ENCODE measurements at regions not wholly inside any gene's neighbourhood (a gene's known extent, or its start where the extent isn't known, plus 50 kb on each side); places are given as distances from the start of the nearest gene placed in this dataset.

DNA sequence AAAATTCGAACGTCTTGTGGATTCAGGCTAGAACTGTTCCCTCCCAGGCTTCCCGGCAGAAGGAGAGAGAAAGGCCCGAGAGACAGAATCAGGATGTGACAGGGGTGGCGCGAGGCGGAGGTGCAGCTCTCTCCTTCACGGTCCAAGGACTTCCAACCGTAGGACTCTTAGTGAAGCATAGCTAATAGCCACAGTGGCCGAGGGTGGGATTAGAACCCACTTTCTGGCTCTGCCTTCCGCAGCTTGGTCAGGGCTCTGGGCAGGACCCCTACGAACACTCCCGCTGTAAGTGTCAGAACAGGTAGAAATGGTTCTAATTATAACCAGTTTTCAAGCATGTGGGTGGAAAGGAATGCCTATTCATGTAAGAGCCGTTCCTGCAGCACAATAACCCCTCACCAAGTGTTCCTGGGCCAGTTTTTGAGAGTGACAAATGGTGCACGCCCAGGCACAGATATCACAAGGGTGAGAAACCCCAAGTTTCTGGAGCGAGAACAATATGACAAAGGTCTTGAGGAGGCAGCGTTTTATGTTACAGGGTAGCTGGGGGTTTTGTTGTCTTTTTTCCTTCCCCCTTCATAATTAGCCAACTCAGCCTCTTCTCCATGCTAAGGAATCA, 86.4 kb downstream of the SYF2 start:
- Mint-ChIP-seq H3K9me3 (no peaks in the 10 kb centered on the region), H3K36me3 (ENCODE audit: low read depth) (no peaks in the 10 kb centered on the region), H3K4me3 (no peak overlapping the region), H3K4me1 (ENCODE audit: low read depth) (peaks cover 12% of the 10 kb centered on the region), H3K27ac (no peak overlapping the region), H3K27me3 (peaks cover 2% of the 10 kb centered on the region)
- intact Hi-C loops (cut with micrococcal nuclease) = no loop called here

DNA sequence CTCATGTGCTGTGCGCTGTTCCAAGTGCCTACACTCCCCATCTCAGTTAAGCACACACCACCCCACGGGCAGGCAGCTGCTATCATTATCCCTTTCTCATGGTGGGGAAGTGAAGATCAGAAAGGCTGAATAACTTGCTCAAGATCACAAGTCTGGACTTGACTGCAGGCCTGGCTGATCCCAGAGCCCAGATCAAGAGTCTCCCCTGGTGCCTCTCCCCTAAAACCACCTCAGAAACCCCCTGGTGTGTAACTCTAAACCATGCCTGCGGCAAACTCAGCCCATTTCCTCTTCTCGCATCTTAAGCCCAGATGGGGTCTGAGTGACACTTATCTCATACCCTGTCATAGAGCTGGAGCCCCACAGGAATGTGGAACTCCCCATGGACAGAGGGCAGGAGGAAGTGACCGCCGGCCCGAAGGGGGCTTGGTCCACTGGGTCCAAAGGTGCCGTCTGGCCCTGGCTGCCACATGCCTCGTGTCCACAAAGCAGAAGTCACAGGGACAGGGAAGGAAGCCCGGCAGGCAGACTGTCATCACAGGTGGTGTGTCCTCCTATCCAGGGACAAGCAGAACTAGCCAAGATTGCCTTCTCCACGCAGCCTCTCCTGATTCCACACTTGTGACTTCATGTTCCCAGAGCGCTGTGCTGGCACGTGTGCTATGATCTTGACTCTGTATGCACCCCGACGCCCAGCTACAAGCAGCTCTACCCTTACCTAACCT, 92.1 kb downstream of the SYF2 start:
- H3K4me3 Mint-ChIP-seq = no peak overlapping the region
- H3K27me3 Mint-ChIP-seq = peaks cover 5% of the 10 kb centered on the region
- H3K36me3 Mint-ChIP-seq (ENCODE audit: low read depth) = no peaks in the 10 kb centered on the region
- H3K27ac Mint-ChIP-seq = no peak overlapping the region
- intact Hi-C loops (cut with micrococcal nuclease) = no loop called here
- H3K9me3 Mint-ChIP-seq = no peaks in the 10 kb centered on the region
- H3K4me1 Mint-ChIP-seq (ENCODE audit: low read depth) = peaks cover 21% of the 10 kb centered on the region

DNA sequence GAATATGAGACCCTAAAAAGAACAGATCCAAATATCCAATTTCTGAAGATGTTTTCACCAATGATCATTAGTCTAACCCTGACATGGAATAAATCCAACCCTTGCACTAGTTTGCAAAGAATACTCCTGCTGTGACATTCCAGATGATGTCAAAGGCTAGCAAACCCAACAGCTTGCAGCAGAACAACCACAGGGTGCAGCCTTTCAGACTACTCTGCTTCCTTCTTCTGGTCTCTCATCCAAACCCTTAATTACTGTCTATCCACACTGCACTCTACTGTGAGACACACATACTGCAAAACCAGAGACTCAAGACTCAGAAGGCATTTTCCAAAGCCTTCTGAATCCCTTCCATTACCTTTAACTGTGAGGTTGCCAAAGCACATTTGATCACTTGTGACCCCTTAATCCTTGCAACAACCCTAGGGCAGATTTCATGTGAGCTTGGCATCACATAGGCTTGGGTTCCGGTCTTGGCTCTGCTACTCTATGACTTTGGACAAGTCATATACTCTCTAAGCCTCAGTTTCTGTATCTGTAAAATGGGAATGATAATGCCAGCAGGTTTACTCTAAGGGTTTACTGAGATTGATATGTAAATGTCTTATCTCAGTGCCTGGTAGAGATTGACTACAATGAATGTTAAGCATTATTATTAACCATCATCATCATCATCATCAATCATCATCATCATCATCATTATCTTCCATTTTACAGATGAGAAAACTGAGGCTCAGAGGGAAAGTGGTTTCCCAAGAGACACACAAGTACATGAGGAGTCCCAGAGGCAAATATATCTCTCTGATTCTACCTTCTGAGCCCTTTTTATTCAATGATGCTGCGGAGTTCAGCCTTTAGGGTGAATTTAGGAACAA, 94.5 kb downstream of the SYF2 start:
- Mint-ChIP-seq H3K9me3 (no peaks in the 10 kb centered on the region), H3K4me1 (ENCODE audit: low read depth) (peaks cover 21% of the 10 kb centered on the region), H3K4me3 (no peak overlapping the region), H3K27ac (no peak overlapping the region), H3K36me3 (ENCODE audit: low read depth) (no peaks in the 10 kb centered on the region), H3K27me3 (peaks cover 5% of the 10 kb centered on the region)
- intact Hi-C loops (cut with micrococcal nuclease) = no loop called here

DNA sequence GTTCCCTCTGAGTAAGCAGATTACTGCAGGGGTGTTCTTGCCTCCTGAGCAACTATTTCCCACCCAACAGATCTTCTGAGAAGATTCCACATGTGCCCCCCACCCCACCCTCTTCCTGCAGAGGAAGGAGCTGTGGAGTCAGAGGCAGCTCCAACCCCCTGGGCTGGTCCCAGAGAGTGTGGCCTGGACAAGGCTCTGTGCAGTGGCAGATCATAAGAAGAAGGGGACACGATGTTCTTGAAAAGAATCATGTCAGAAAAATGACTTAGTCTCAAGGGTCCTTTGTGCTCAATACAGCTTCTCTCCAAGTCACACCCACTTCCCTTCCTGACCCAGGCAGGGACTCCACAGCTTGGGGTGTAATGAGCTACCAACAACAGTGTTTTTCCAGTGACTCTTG, 95.2 kb downstream of the SYF2 start:
- H3K27me3 Mint-ChIP-seq = peaks cover 5% of the 10 kb centered on the region
- H3K27ac Mint-ChIP-seq = no peak overlapping the region
- no peaks in the 10 kb centered on the region for H3K9me3 Mint-ChIP-seq
- peaks cover 18% of the 10 kb centered on the region for H3K4me1 Mint-ChIP-seq (ENCODE audit: low read depth)
- no peak overlapping the region for H3K4me3 Mint-ChIP-seq
- H3K36me3 Mint-ChIP-seq (ENCODE audit: low read depth) = no peaks in the 10 kb centered on the region
- intact Hi-C loops (cut with micrococcal nuclease) = no loop called here

DNA sequence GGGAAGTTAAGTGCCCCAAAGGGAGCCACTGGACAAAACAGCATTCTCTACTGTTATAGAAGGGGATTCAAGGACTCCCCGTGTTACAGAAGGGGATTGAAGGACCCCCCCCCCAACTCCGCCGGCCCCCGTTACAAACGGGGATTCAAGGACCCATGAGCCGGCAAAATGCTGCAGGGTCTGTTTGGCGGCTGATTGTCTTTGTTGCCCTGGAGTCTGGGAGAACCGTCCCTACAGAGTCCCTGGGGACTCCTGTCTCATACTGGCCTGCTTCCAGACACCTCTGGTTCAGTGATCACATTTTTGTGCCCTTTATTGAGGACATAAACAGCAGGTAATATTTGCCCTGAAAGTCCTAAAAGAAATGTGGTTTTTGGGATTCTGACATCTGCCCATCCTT, 96.4 kb downstream of the SYF2 start:
- peaks cover 3% of the 10 kb centered on the region for H3K27me3 Mint-ChIP-seq
- H3K4me1 Mint-ChIP-seq (ENCODE audit: low read depth) = peaks cover 30% of the 10 kb centered on the region
- no peaks in the 10 kb centered on the region for H3K36me3 Mint-ChIP-seq (ENCODE audit: low read depth)
- intact Hi-C loops (cut with micrococcal nuclease) = no loop called here
- no peaks in the 10 kb centered on the region for H3K9me3 Mint-ChIP-seq
- no peak overlapping the region for H3K27ac Mint-ChIP-seq
- no peak overlapping the region for H3K4me3 Mint-ChIP-seq

DNA sequence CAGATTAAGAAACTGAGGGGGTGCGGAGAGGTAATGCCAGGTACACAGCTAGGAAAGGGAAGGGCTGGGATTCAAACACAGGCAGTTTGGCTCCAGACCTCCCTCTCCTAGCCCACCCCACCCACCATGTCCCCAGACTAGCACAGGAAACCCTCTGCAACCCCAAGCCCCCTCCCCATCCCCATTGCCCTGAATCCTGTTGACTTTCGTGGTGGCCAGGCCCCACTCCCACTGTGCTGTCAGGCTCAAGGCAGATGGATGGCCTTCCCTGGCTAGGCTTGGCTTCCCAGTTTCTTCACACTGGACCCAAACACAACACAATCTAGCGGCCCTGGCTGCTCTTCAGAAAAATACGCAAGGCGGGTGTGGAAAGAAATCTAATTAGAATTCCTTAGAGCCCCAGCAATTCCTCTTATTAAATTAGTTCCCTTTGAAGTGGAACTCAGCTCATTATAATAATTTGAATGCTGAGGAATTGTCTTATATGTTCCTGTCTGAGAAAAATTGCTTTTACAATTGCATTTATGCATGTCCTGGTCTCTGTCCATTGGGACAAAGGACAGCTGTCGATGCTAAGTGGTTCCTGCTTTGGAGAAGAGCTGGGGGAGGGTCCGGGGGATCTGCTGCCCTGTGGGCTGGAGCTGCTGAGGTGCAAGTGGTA, 97.4 kb downstream of the SYF2 start:
- Mint-ChIP-seq H3K36me3 (ENCODE audit: low read depth) (no peaks in the 10 kb centered on the region), H3K27ac (no peak overlapping the region), H3K4me1 (ENCODE audit: low read depth) (peaks cover 23% of the 10 kb centered on the region), H3K27me3 (peaks cover 3% of the 10 kb centered on the region), H3K9me3 (no peaks in the 10 kb centered on the region), H3K4me3 (no peak overlapping the region)
- intact Hi-C loops (cut with micrococcal nuclease) = no loop called here

DNA sequence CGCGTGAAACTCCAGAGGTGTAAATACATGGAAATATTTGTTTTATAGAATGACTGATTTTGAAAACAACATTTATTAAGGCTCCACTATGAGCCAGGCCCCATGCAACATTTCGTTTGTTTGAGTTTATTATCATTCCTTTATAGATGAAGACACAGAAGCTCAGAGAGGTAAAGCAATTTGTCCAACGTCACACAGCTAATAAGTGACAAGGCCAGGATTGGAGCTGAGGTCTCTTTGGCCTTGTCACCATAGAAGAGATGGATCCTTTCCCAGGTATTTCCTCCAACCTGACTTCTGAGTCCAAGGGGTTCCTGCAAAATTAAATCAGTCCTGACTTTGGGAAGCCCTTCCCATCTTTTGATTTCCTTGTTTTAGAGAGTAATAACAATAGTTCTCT, 98.0 kb downstream of the SYF2 start:
- Mint-ChIP-seq H3K4me3 (no peak overlapping the region), H3K27me3 (peaks cover 2% of the 10 kb centered on the region), H3K36me3 (ENCODE audit: low read depth) (no peaks in the 10 kb centered on the region), H3K4me1 (ENCODE audit: low read depth) (peaks cover 22% of the 10 kb centered on the region), H3K9me3 (no peaks in the 10 kb centered on the region), H3K27ac (no peak overlapping the region)
- intact Hi-C loops (cut with micrococcal nuclease) = no loop called here

DNA sequence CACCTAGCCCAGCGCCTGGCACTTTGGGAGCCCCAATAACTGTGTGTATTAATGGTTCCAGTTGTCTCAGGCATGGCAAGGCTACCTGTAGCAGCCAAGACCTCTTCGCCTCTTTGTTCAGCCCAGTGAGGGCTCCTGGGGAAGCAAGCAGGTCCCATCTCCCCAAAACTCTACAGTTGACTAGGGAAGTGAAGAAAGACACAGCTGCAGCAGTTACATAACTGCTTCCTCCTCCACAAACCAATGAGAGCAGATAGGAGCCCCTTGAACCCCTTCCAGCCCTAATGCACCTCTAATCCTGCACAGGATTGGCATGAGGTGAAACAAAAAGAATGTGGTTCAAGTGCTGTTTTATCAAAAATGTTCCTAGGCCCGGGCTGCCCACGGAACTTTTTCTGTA, 100.5 kb downstream of the SYF2 start:
- intact Hi-C loops (cut with micrococcal nuclease) = no loop called here
- Mint-ChIP-seq H3K36me3 (ENCODE audit: low read depth) (no peaks in the 10 kb centered on the region), H3K27ac (no peak overlapping the region), H3K27me3 (no peaks in the 10 kb centered on the region), H3K4me1 (ENCODE audit: low read depth) (peaks cover 21% of the 10 kb centered on the region), H3K4me3 (no peak overlapping the region), H3K9me3 (no peaks in the 10 kb centered on the region)

DNA sequence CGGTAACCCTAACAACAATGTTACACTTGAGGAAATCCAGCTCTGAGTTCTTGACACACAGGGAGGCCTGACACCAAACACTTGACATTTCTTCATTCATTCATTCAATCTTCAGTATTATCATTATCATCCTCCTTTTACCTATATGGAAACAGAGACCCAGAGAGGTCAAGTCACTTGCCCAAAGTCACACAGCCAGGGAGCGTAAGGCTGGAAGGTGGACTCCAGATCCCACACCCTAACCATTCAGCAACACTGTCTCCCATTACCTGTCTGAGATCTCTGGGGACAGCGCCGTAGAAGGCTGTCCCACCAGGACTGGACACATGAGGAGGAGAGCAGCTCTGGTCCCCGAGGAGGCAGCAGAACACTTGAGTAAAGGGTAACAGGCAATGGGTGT, 101.4 kb downstream of the SYF2 start:
- intact Hi-C loops (cut with micrococcal nuclease) = no loop called here
- Mint-ChIP-seq H3K27ac (no peak overlapping the region), H3K4me3 (no peak overlapping the region), H3K36me3 (ENCODE audit: low read depth) (no peaks in the 10 kb centered on the region), H3K27me3 (no peaks in the 10 kb centered on the region), H3K9me3 (no peaks in the 10 kb centered on the region), H3K4me1 (ENCODE audit: low read depth) (peaks cover 21% of the 10 kb centered on the region)

DNA sequence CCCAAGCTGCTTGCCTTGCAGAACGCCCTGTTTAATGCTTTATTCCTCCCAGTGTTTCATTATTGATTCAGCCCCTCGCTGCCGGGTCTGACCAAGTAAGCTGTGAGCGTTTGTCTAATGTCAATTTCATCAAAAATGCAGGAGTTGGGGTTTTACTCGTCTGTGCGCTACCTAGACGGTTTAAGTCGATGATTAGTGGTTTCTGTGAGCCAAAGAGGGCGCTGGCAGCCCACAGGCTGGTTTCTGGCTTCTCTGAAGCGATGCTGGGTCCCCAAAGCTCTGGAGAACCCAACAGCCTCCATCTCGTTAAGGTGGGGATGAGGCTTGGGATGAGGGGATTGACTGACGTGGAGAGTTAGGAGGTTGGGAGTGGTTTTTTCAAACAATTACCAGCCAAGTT, 102.9 kb downstream of the SYF2 start:
- intact Hi-C loops (cut with micrococcal nuclease) = no loop called here
- no peaks in the 10 kb centered on the region for H3K36me3 Mint-ChIP-seq (ENCODE audit: low read depth)
- H3K4me1 Mint-ChIP-seq (ENCODE audit: low read depth) = peaks cover 21% of the 10 kb centered on the region
- H3K4me3 Mint-ChIP-seq = no peak overlapping the region
- H3K27me3 Mint-ChIP-seq = no peaks in the 10 kb centered on the region
- no peak overlapping the region for H3K27ac Mint-ChIP-seq
- no peaks in the 10 kb centered on the region for H3K9me3 Mint-ChIP-seq

DNA sequence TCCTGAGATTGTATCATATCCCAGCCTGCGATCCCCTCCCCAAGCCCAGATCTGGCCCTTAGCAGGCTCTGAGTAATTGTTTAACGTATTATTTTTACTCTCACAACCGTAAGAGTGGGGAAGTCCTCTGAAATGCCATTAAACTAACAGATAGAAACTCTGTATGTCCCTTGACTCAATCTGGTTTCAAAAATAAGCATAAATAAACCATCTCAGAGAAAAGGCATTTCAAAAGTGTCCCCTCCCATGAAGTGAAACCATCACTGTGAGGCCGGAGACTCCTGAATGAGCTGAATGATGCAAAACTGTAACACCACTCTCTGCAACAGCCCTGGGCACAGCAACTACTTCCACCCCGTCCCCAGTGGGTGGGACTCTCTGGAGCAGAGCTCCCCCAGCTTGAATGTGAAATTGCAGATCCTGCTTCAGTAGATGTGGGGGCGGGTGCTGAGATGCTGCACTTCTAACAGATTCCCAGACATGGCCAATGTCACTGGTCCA, 104.1 kb downstream of the SYF2 start:
- no peak overlapping the region for H3K27ac Mint-ChIP-seq
- intact Hi-C loops (cut with micrococcal nuclease) = no loop called here
- no peaks in the 10 kb centered on the region for H3K9me3 Mint-ChIP-seq
- no peaks in the 10 kb centered on the region for H3K36me3 Mint-ChIP-seq (ENCODE audit: low read depth)
- no peak overlapping the region for H3K4me3 Mint-ChIP-seq
- no peaks in the 10 kb centered on the region for H3K27me3 Mint-ChIP-seq
- peaks cover 21% of the 10 kb centered on the region for H3K4me1 Mint-ChIP-seq (ENCODE audit: low read depth)

DNA sequence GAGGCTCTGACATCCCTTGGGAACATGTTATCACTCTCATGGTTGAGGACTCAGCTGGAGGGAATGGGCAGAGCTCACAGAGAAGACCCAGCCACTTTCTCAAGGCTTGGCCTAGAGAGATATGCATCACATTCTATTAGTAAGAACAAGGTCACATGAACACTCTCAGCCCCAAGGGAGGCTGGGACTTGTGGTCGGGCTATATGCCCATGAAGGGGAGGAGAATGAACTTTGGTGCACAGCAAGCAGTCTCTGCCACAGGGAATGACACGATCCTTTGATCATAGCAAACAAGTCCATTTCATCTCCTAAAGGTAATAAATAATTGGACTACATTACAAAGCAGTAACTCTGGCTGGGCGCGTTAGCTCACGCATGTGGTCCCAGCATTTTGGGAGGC, 105.7 kb downstream of the SYF2 start:
- Mint-ChIP-seq H3K36me3 (ENCODE audit: low read depth) (no peaks in the 10 kb centered on the region), H3K27ac (no peak overlapping the region), H3K4me3 (no peak overlapping the region), H3K9me3 (no peaks in the 10 kb centered on the region), H3K4me1 (ENCODE audit: low read depth) (peaks cover 13% of the 10 kb centered on the region), H3K27me3 (no peaks in the 10 kb centered on the region)
- intact Hi-C loops (cut with micrococcal nuclease) = no loop called here

DNA sequence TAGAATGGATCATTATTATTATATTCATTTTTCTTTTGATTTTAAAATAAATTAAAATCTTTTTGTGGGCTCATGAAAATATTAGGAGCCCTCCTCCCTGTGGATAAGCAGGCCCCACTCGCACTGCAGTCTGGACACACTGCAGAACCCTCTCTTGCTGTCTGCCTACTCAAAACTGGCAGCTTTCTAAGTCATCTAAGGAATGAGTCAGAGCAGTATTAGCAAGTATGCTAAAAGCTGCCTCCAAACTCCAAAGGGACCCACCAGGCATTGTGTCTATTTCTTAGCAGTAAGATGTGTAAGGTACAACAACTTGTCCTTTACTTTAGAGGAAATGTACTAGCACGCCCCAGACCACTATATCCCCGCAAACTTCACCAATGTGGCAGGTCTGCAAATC, 108.8 kb downstream of the SYF2 start:
- Mint-ChIP-seq H3K27ac (no peak overlapping the region), H3K36me3 (ENCODE audit: low read depth) (no peaks in the 10 kb centered on the region), H3K4me1 (ENCODE audit: low read depth) (peaks cover 24% of the 10 kb centered on the region), H3K9me3 (no peaks in the 10 kb centered on the region), H3K27me3 (no peaks in the 10 kb centered on the region), H3K4me3 (no peak overlapping the region)
- intact Hi-C loops (cut with micrococcal nuclease) = no loop called here

DNA sequence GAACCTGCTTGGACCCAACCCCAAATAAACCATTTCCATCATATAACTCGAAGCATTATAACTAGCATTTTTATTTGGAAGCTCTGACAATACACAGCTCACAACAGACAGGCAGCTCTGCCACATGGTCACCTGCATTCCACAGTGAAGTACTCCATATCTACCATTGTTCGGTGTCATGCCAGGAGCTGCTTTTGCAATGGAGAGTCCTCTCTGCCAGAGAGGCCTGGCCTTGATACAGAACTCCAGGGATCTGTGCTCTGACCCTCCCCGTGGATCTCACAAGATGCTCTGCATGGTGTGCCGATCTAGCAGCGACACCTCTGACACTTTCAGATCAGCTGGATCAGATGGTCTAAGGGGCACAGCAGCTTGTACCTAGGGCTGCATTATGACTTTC, 109.6 kb downstream of the SYF2 start:
- H3K27ac Mint-ChIP-seq = no peak overlapping the region
- H3K4me1 Mint-ChIP-seq (ENCODE audit: low read depth) = peaks cover 23% of the 10 kb centered on the region
- no peak overlapping the region for H3K4me3 Mint-ChIP-seq
- intact Hi-C loops (cut with micrococcal nuclease) = no loop called here
- H3K9me3 Mint-ChIP-seq = no peaks in the 10 kb centered on the region
- no peaks in the 10 kb centered on the region for H3K36me3 Mint-ChIP-seq (ENCODE audit: low read depth)
- H3K27me3 Mint-ChIP-seq = no peaks in the 10 kb centered on the region
